ENCODE measurements at regions not wholly inside any gene's neighbourhood (a gene's known extent, or its start where the extent isn't known, plus 50 kb on each side); places are given as distances from the start of the nearest gene placed in this dataset.

- Histone ChIP-seq H3K4me3 (no peak overlapping the region), H3K9me3 (no peaks in the 10 kb centered on the region), H3K4me1 (peaks cover 0 to 8% (median 0%) of the 10 kb centered on the region in 12 donors), H3K36me3 (no peaks in the 10 kb centered on the region), H3K27ac (no peak overlapping the region), H3K27me3 (peaks cover 0 to 8% (median 0%) of the 10 kb centered on the region in 9 donors)
- ATAC-seq = no peak
- 87 to 92% (median 89%) methylated on average over 4 of the region's 4 CpGs for WGBS, 4 donors
- no peak for TF ChIP-seq CTCF (IDR thresholded peaks at IDR 0.05)
- no peak for TF ChIP-seq POLR2A (IDR thresholded peaks at IDR 0.05)
- no peak for DNase-seq
- intact Hi-C loops (cut with DNase I) = loop anchor here in 1 of 10 donors (10.0 kb wide), 1 partner anchor 132 kb away; no protein-coding TSS in a partner anchor
Observed at GRCh38 chr10:62577076-62577475, 202.9 kb downstream of the ZNF365 start.

- DNase-seq (no peak), ATAC-seq (no peak)
- H3K27ac ChIP-seq = no peak overlapping the region
- no peaks in the 10 kb centered on the region for H3K36me3 ChIP-seq
- WGBS, 4 donors = 49 to 64% (median 56%) methylated on average over 2 of the region's 2 CpGs
- intact Hi-C loops (cut with DNase I) = loop anchor here in 1 of 10 donors (10.0 kb wide), 1 partner anchor 133 kb away; no protein-coding TSS in a partner anchor
- no peak for TF ChIP-seq POLR2A (IDR thresholded peaks at IDR 0.05)
- peaks cover 0 to 14% (median 0%) of the 10 kb centered on the region in 12 donors for H3K4me1 ChIP-seq
- no peaks in the 10 kb centered on the region for H3K9me3 ChIP-seq
- H3K27me3 ChIP-seq = peaks cover 0 to 8% (median 0%) of the 10 kb centered on the region in 9 donors
- no peak overlapping the region for H3K4me3 ChIP-seq
Observed at GRCh38 chr10:62577666-62578291, 203.6 kb downstream of the ZNF365 start.

GRCh38 chr10:62578301-62578700 is 204.1 kb downstream of the ZNF365 start:
- ATAC-seq (no peak), DNase-seq (no peak)
- no peak overlapping the region for H3K27ac ChIP-seq
- no peak overlapping the region for H3K4me3 ChIP-seq
- H3K27me3 ChIP-seq = peaks cover 0 to 8% (median 0%) of the 10 kb centered on the region in 9 donors
- H3K9me3 ChIP-seq = no peaks in the 10 kb centered on the region
- H3K4me1 ChIP-seq = peaks cover 0 to 19% (median 2%) of the 10 kb centered on the region in 12 donors
- intact Hi-C loops (cut with DNase I) = loop anchor here in 1 of 10 donors (10.0 kb wide), 1 partner anchor 134 kb away; no protein-coding TSS in a partner anchor
- WGBS, 4 donors = 80 to 89% (median 87%) methylated on average over 6 of the region's 6 CpGs
- TF ChIP-seq POLR2A (IDR thresholded peaks at IDR 0.05) = no peak
- no peak for TF ChIP-seq CTCF (IDR thresholded peaks at IDR 0.05)
- H3K36me3 ChIP-seq = no peaks in the 10 kb centered on the region

GRCh38 chr10:62578916-62579315 is 204.7 kb downstream of the ZNF365 start:
- peaks cover 0 to 8% (median 0%) of the 10 kb centered on the region in 9 donors for H3K27me3 ChIP-seq
- TF ChIP-seq POLR2A (IDR thresholded peaks at IDR 0.05) (no peak), CTCF (IDR thresholded peaks at IDR 0.05) (no peak)
- 71 to 81% (median 78%) methylated on average over 1 of the region's 1 CpG for WGBS, 4 donors
- H3K4me1 ChIP-seq = peaks cover 0 to 25% (median 2%) of the 10 kb centered on the region in 12 donors
- ATAC-seq (no peak), DNase-seq (no peak)
- H3K36me3 ChIP-seq = no peaks in the 10 kb centered on the region
- no peak overlapping the region for H3K4me3 ChIP-seq
- intact Hi-C loops (cut with DNase I) = loop anchor here in 1 of 10 donors (10.0 kb wide), 1 partner anchor 134 kb away; no protein-coding TSS in a partner anchor
- H3K27ac ChIP-seq = no peak overlapping the region
- no peaks in the 10 kb centered on the region for H3K9me3 ChIP-seq

Data from heart left ventricle (tissue), 16 donors.